HG02970 (cell line): ENCODE measurements at regions not wholly inside any gene's neighbourhood (a gene's known extent, or its start where the extent isn't known, plus 50 kb on each side); places are given as distances from the start of the nearest gene placed in this dataset.
A peak's percentile ranks its signal among the peaks of the same experiment; 100 is the strongest.

Experiments
- ATAC-seq: cut with Tn5 transposase; IDR thresholded peaks from one replicate; pipeline ENCODE4 v1.9.1; 2021; ENCODE audit warnings: mild to moderate bottlenecking, moderate library complexity, moderate number of reproducible peaks; ENCODE audit not compliant: unreplicated experiment, low FRiP score

- no peak for ATAC-seq
These were observed 260.4 kb downstream of the METTL4 start for GRCh38 chr18:2310886-2311285.

GRCh38 chr18:2312440-2312839 is 258.9 kb downstream of the METTL4 start:
- no peak for ATAC-seq

- ATAC-seq: no peak
These were observed 258.0 kb downstream of the METTL4 start for GRCh38 chr18:2313332-2313731.

GRCh38 chr18:2316082-2316750 is 255.1 kb downstream of the METTL4 start:
- ATAC-seq: no peak

- ATAC-seq: no peak
These were observed 254.3 kb downstream of the METTL4 start for GRCh38 chr18:2316751-2317696.

GRCh38 chr18:2324459-2324858 is 246.8 kb downstream of the METTL4 start:
- no peak for ATAC-seq

- no peak for ATAC-seq
These were observed 245.9 kb downstream of the METTL4 start for GRCh38 chr18:2325308-2325849.

GRCh38 chr18:2325933-2326332 is 245.4 kb downstream of the METTL4 start:
- ATAC-seq: no peak

- ATAC-seq: no peak
These were observed 244.3 kb downstream of the METTL4 start for GRCh38 chr18:2326999-2327398.

GRCh38 chr18:2330764-2331163 is 240.5 kb downstream of the METTL4 start:
- ATAC-seq: no peak

GRCh38 chr18:2331491-2331890 is 239.8 kb downstream of the METTL4 start:
- ATAC-seq: no peak

GRCh38 chr18:2336690-2337392 is 234.5 kb downstream of the METTL4 start:
- no peak for ATAC-seq

GRCh38 chr18:2337552-2338141 is 233.7 kb downstream of the METTL4 start:
- peak; percentile 81 for ATAC-seq

- ATAC-seq: no peak
These were observed 232.7 kb downstream of the METTL4 start for GRCh38 chr18:2338601-2339000.

GRCh38 chr18:2340335-2340734 is 231.0 kb downstream of the METTL4 start:
- no peak for ATAC-seq

- no peak for ATAC-seq
These were observed 223.3 kb downstream of the METTL4 start for GRCh38 chr18:2348003-2348402.

- ATAC-seq: no peak
These were observed 220.0 kb downstream of the METTL4 start for GRCh38 chr18:2351126-2351850.

GRCh38 chr18:2354292-2354691 is 217.0 kb downstream of the METTL4 start:
- ATAC-seq: no peak

- ATAC-seq: no peak
These were observed 214.4 kb downstream of the METTL4 start for GRCh38 chr18:2356906-2357305.

GRCh38 chr18:2360861-2361260 is 210.4 kb downstream of the METTL4 start:
- no peak for ATAC-seq
